ENCODE measurements at regions not wholly inside any gene's neighbourhood (a gene's known extent, or its start where the extent isn't known, plus 50 kb on each side); places are given as distances from the start of the nearest gene placed in this dataset.
"Not testable (repeated sequence)": the region's sequence is repeated elsewhere in the genome, so short reads cannot be mapped to it uniquely, and the experiment has no call there.

- no peak for DNase-seq
These were observed 374.0 kb downstream of the NFIB start for GRCh38 chr9:13939701-13940490.

GRCh38 chr9:13939134-13939533 lies 374.8 kb downstream of the NFIB start:
- no peak for DNase-seq

- no peak for DNase-seq
These were observed 379.5 kb downstream of the NFIB start for GRCh38 chr9:13934416-13934815.

- no peak for DNase-seq
These were observed 380.7 kb downstream of the NFIB start for GRCh38 chr9:13933268-13933656.

- DNase-seq, result no peak
These were observed 381.2 kb downstream of the NFIB start for GRCh38 chr9:13932528-13933267.

- DNase-seq, result no peak
These were observed 384.9 kb downstream of the NFIB start for GRCh38 chr9:13929013-13929412.

GRCh38 chr9:13923381-13923780 lies 390.6 kb downstream of the NFIB start:
- no peak for DNase-seq

GRCh38 chr9:13920557-13920956 lies 393.4 kb downstream of the NFIB start:
- no peak for DNase-seq

GRCh38 chr9:13919401-13919800 lies 394.5 kb downstream of the NFIB start:
- no peak for DNase-seq

- DNase-seq, result no peak
These were observed 396.4 kb downstream of the NFIB start for GRCh38 chr9:13917534-13917933.

- DNase-seq, result no peak
These were observed 398.2 kb downstream of the NFIB start for GRCh38 chr9:13915591-13916301.

- no peak for DNase-seq
These were observed 398.8 kb downstream of the NFIB start for GRCh38 chr9:13915131-13915530.

- DNase-seq, result no peak
These were observed 402.5 kb downstream of the NFIB start for GRCh38 chr9:13911473-13911872.

- DNase-seq, result not testable (repeated sequence)
These were observed 406.1 kb downstream of the NFIB start for GRCh38 chr9:13907842-13908241.

GRCh38 chr9:13904746-13905145 lies 409.2 kb downstream of the NFIB start:
- DNase-seq, result no peak

- DNase-seq, result no peak
These were observed 409.6 kb downstream of the NFIB start for GRCh38 chr9:13904311-13904710.

GRCh38 chr9:13902286-13903066 lies 411.5 kb downstream of the NFIB start:
- DNase-seq, result no peak

GRCh38 chr9:13901176-13901575 lies 412.8 kb downstream of the NFIB start:
- DNase-seq, result no peak

- DNase-seq, result no peak
These were observed 413.5 kb downstream of the NFIB start for GRCh38 chr9:13900449-13900848.

- DNase-seq, result no peak
These were observed 414.0 kb downstream of the NFIB start for GRCh38 chr9:13899924-13900323.

- no peak for DNase-seq
These were observed 415.0 kb downstream of the NFIB start for GRCh38 chr9:13898957-13899356.

GRCh38 chr9:13896922-13897835 lies 416.8 kb downstream of the NFIB start:
- DNase-seq, result no peak

Measured in cerebellar nuclear complex (tissue), 1 donor.